Mucosa of descending colon (tissue), 3 donors: ENCODE measurements at regions not wholly inside any gene's neighbourhood (a gene's known extent, or its start where the extent isn't known, plus 50 kb on each side); places are given as distances from the start of the nearest gene placed in this dataset.

Source experiments
- ATAC-seq: fragments of 200-7000 bp; cut with Tn5 transposase; one replicate; pipeline ENCODE4 v1.9.1; 2020; ENCODE audit warnings: mild to moderate bottlenecking, moderate library complexity
- DNase-seq, 3 donors: peaks; one replicate each; pipeline ENCODE4 v3.0.0-alpha.2; 2020
- H3K36me3 ChIP-seq: fragments of 200-600 bp; one replicate; pipeline ENCODE4 v1.8.0; 2021; ENCODE audit warnings: low read depth, mild to moderate bottlenecking
- H3K4me1 ChIP-seq: fragments of 200-600 bp; one replicate; pipeline ENCODE4 v1.8.0; 2021; ENCODE audit warnings: low read depth, mild to moderate bottlenecking
- H3K4me3 ChIP-seq: fragments of 200-600 bp; one replicate; pipeline ENCODE4 v1.8.0; 2021; ENCODE audit warnings: mild to moderate bottlenecking
- H3K9me3 ChIP-seq: fragments of 200-600 bp; one replicate; pipeline ENCODE4 v1.8.0; 2021; ENCODE audit warnings: mild to moderate bottlenecking
- CTCF ChIP-seq: fragments of 200-600 bp; IDR thresholded peaks from one replicate; pipeline ENCODE4 v1.8.0; 2022; ENCODE audit warnings: antibody characterized with exemption, mild to moderate bottlenecking
- intact Hi-C, 2 donors: fragments of 100-400 bp; cut with DNase I in 1 of 2; cut with micrococcal nuclease in 1 of 2; formaldehyde crosslinking; loops; one replicate each; pipeline versions ENCODE4 v1.11.0 to v1.11.1; 2022; cut with DNase I, micrococcal nuclease
- donor health status: DM: no; HTN: no; CAD: no; lungs with moderate emphysema.
- donor health status: DM: no; HTN: no; CAD: no.
- donor health status: DM: no; HTN: yes; CAD: no.

- no peak for TF ChIP-seq CTCF
- intact Hi-C loops = no loop called here
- H3K36me3 ChIP-seq = no peaks in the 10 kb centered on the region
- DNase-seq (no peak), ATAC-seq (no peak)
- no peak overlapping the region for H3K4me3 ChIP-seq
- no peaks in the 10 kb centered on the region for H3K9me3 ChIP-seq
- no peaks in the 10 kb centered on the region for H3K4me1 ChIP-seq
These were observed 400.5 kb upstream of the PCDH9 start for GRCh38 chr13:67630640-67631039.

GRCh38 chr13:67623630-67624029 is 393.5 kb upstream of the PCDH9 start:
- H3K36me3 ChIP-seq = no peaks in the 10 kb centered on the region
- H3K4me1 ChIP-seq = no peaks in the 10 kb centered on the region
- no peak for ATAC-seq
- no peaks in the 10 kb centered on the region for H3K9me3 ChIP-seq
- no peak overlapping the region for H3K4me3 ChIP-seq
- DNase-seq = no peak
- intact Hi-C loops = no loop called here
- no peak for TF ChIP-seq CTCF

GRCh38 chr13:67620665-67621064 is 390.5 kb upstream of the PCDH9 start:
- ATAC-seq = no peak
- DNase-seq = no peak
- no peak for TF ChIP-seq CTCF
- H3K4me1 ChIP-seq = no peaks in the 10 kb centered on the region
- intact Hi-C loops = no loop called here
- H3K4me3 ChIP-seq = no peak overlapping the region
- H3K36me3 ChIP-seq = no peaks in the 10 kb centered on the region
- no peaks in the 10 kb centered on the region for H3K9me3 ChIP-seq

GRCh38 chr13:67619995-67620380 is 389.9 kb upstream of the PCDH9 start:
- DNase-seq = no peak
- intact Hi-C loops = no loop called here
- ATAC-seq = no peak
- Histone ChIP-seq H3K4me1 (no peaks in the 10 kb centered on the region), H3K4me3 (no peak overlapping the region), H3K36me3 (no peaks in the 10 kb centered on the region), H3K9me3 (no peaks in the 10 kb centered on the region)
- no peak for TF ChIP-seq CTCF

GRCh38 chr13:67619351-67619994 is 389.3 kb upstream of the PCDH9 start:
- no peak for ATAC-seq
- DNase-seq = no peak
- Histone ChIP-seq H3K9me3 (no peaks in the 10 kb centered on the region), H3K4me1 (no peaks in the 10 kb centered on the region), H3K4me3 (no peak overlapping the region), H3K36me3 (no peaks in the 10 kb centered on the region)
- intact Hi-C loops = no loop called here
- no peak for TF ChIP-seq CTCF

- intact Hi-C loops = no loop called here
- Histone ChIP-seq H3K9me3 (no peaks in the 10 kb centered on the region), H3K4me1 (no peaks in the 10 kb centered on the region), H3K4me3 (no peak overlapping the region), H3K36me3 (no peaks in the 10 kb centered on the region)
- no peak for DNase-seq
- no peak for TF ChIP-seq CTCF
- ATAC-seq = no peak
These were observed 384.4 kb upstream of the PCDH9 start for GRCh38 chr13:67614579-67614978.
